H1 (cell line): ENCODE measurements at regions not wholly inside any gene's neighbourhood (a gene's known extent, or its start where the extent isn't known, plus 50 kb on each side); places are given as distances from the start of the nearest gene placed in this dataset.

ENCODE experiments used
- CTCF ChIA-PET: fragments of 300-600 bp; sonication (Branson Sonifier 250); formaldehyde crosslinking; loops from one replicate; lab custom pipeline; 2021; ENCODE audit not compliant: partially characterized antibody; lab: Charles Lee
- POLR2A ChIA-PET: fragments of 300-600 bp; sonication (Branson Sonifier 250); formaldehyde crosslinking; loops from one replicate; lab custom pipeline; 2021; ENCODE audit warnings: inconsistent platforms; ENCODE audit not compliant: partially characterized antibody; lab: Charles Lee
- DNase-seq, 2 experiments: peaks; one replicate each; pipeline versions ENCODE4 v3.0.0 to v3.0.0-alpha.2; 2010 to 2022; ENCODE audit warnings: low spot score in 2 of 2, low read depth in 1 of 2, mixed read lengths in 1 of 2
- FAIRE-seq: peaks from 2 replicates; lab custom pipeline; 2011; peaks lifted over from hg19 to GRCh38; lab: Jason Lieb, UNC
- H2AFZ ChIP-seq: 2 replicates; pipeline ENCODE4 v1.8.1; 2012; ENCODE audit warnings: low read length, inconsistent platforms
- H2AK5ac ChIP-seq: 2 replicates; pipeline ENCODE4 v1.6.1; 2013; ENCODE audit warnings: low read depth, low read length
- H2BK120ac ChIP-seq: replicated peaks from 2 replicates; pipeline ENCODE3; 2013; ENCODE audit warnings: low read depth, low read length, inconsistent platforms
- H2BK12ac ChIP-seq: 2 replicates; pipeline ENCODE4 v1.6.1; 2013; ENCODE audit warnings: low read depth, low read length
- H2BK15ac ChIP-seq: 2 replicates; pipeline ENCODE4 v1.6.1; 2013; ENCODE audit warnings: low read length
- H2BK20ac ChIP-seq: 2 replicates; pipeline ENCODE4 v1.6.1; 2013; ENCODE audit warnings: low read length
- H2BK5ac ChIP-seq: 2 replicates; pipeline ENCODE4 v1.6.1; 2013; ENCODE audit warnings: low read depth, low read length
- H3K14ac ChIP-seq: 2 replicates; pipeline ENCODE4 v1.6.1; 2013; ENCODE audit warnings: inconsistent platforms; ENCODE audit not compliant: insufficient read length
- H3K18ac ChIP-seq: 2 replicates; pipeline ENCODE4 v1.6.1; 2013; ENCODE audit warnings: low read length; ENCODE audit errors: extremely low read depth
- H3K23ac ChIP-seq: 2 replicates; pipeline ENCODE4 v1.6.1; 2013; ENCODE audit warnings: inconsistent platforms; ENCODE audit not compliant: insufficient read length
- H3K23me2 ChIP-seq: 2 replicates; pipeline ENCODE4 v1.6.1; 2013; ENCODE audit warnings: low read depth, low read length
- H3K27ac ChIP-seq: 2 replicates; pipeline ENCODE4 v1.6.1; 2011; ENCODE audit warnings: low read depth, low read length, inconsistent platforms
- H3K27me3 ChIP-seq, 4 experiments: replicated peaks in 1 of 4; 1 replicate in 1 of 4; 2 replicates in 3 of 4; pipeline versions ENCODE4 v1.6.1 to v1.8.1; 2011 to 2013; ENCODE audit warnings: low read length in 3 of 4, mild to moderate bottlenecking in 3 of 4, inconsistent platforms in 2 of 4, mixed read lengths in 2 of 4, moderate library complexity in 1 of 4; ENCODE audit not compliant: control insufficient read depth in 3 of 4, insufficient read depth in 3 of 4; ENCODE audit errors: extremely low read depth in 1 of 4
- H3K36me3 ChIP-seq, 4 experiments: 2 replicates each; pipeline versions ENCODE4 v1.6.1 to v1.8.1; 2011 to 2013; ENCODE audit warnings: mild to moderate bottlenecking in 4 of 4, low read length in 3 of 4, moderate library complexity in 2 of 4, control low read depth in 1 of 4, inconsistent platforms in 1 of 4; ENCODE audit not compliant: insufficient read depth in 4 of 4, control insufficient read depth in 2 of 4
- H3K4ac ChIP-seq: replicated peaks from 2 replicates; pipeline ENCODE3; 2013; ENCODE audit warnings: low read length, low read depth, mixed read lengths, inconsistent platforms; ENCODE audit not compliant: insufficient read length
- H3K4me1 ChIP-seq, 4 experiments: replicated peaks in 1 of 4; 1 replicate in 1 of 4; 2 replicates in 3 of 4; pipeline versions ENCODE4 v1.6.1 to v1.8.1; 2011 to 2013; ENCODE audit warnings: low read length in 3 of 4, inconsistent platforms in 2 of 4, mixed read lengths in 1 of 4; ENCODE audit not compliant: insufficient read depth in 4 of 4, control insufficient read depth in 3 of 4
- H3K4me2 ChIP-seq, 2 experiments: 2 replicates each; pipeline versions ENCODE4 v1.6.1 to v1.8.1; 2011 to 2013; ENCODE audit warnings: low read depth in 2 of 2, low read length in 2 of 2, control low read depth in 1 of 2, inconsistent platforms in 1 of 2, mild to moderate bottlenecking in 1 of 2; ENCODE audit not compliant: insufficient read depth in 1 of 2
- H3K4me3 ChIP-seq, 4 experiments: fragments of 200-600, 300-600 bp in 1 of 4; sonication (generic), shearing (Covaris generic), sonication (Bioruptor Twin) in 1 of 4; 2 replicates each; pipeline versions ENCODE4 v1.5.1 to v1.8.1; 2011 to 2016; ENCODE audit warnings: low read length in 4 of 4, low read depth in 3 of 4, control low read depth in 2 of 4, inconsistent platforms in 2 of 4, mild to moderate bottlenecking in 2 of 4, mixed read lengths in 1 of 4, moderate library complexity in 1 of 4; ENCODE audit not compliant: insufficient read depth in 2 of 4; ENCODE audit errors: extremely low read depth in 1 of 4
- H3K56ac ChIP-seq: replicated peaks from 2 replicates; pipeline ENCODE3; 2013; ENCODE audit warnings: low read depth, mild to moderate bottlenecking, mixed read lengths, low read length, inconsistent platforms; ENCODE audit not compliant: insufficient read length
- H3K79me1 ChIP-seq: 2 replicates; pipeline ENCODE4 v1.6.1; 2013; ENCODE audit warnings: low read depth, low read length, control low read depth
- H3K79me2 ChIP-seq, 2 experiments: 2 replicates each; pipeline versions ENCODE4 v1.6.1 to v1.8.1; 2012 to 2013; ENCODE audit warnings: low read length in 2 of 2, mild to moderate bottlenecking in 2 of 2, inconsistent platforms in 1 of 2; ENCODE audit not compliant: insufficient read depth in 2 of 2, control insufficient read depth in 1 of 2
- H3K9ac ChIP-seq, 4 experiments: replicated peaks in 1 of 4; 1 replicate in 1 of 4; 2 replicates in 3 of 4; pipeline versions ENCODE4 v1.6.1 to v1.8.1; 2011 to 2013; ENCODE audit warnings: low read depth in 3 of 4, low read length in 3 of 4, control low read depth in 2 of 4, mild to moderate bottlenecking in 2 of 4, moderate library complexity in 2 of 4, inconsistent platforms in 1 of 4; ENCODE audit errors: extremely low read depth in 1 of 4
- H3K9me3 ChIP-seq, 2 experiments: 2 replicates each; pipeline versions ENCODE4 v1.6.1 to v1.8.1; 2012 to 2013; ENCODE audit warnings: mild to moderate bottlenecking in 2 of 2, moderate library complexity in 2 of 2, control low read depth in 1 of 2, inconsistent platforms in 1 of 2, low read depth in 1 of 2, low read length in 1 of 2, mixed read lengths in 1 of 2; ENCODE audit not compliant: insufficient read depth in 2 of 2
- H4K20me1 ChIP-seq, 2 experiments: replicated peaks in 1 of 2; 2 replicates each; pipeline versions ENCODE3 to v1.8.1; 2011 to 2013; ENCODE audit warnings: inconsistent platforms in 2 of 2, low read length in 2 of 2, mild to moderate bottlenecking in 1 of 2; ENCODE audit not compliant: insufficient read depth in 2 of 2, control insufficient read depth in 1 of 2
- H4K5ac ChIP-seq: 2 replicates; pipeline ENCODE4 v1.6.1; 2013; ENCODE audit warnings: low read length, low read depth, mixed read lengths, inconsistent platforms; ENCODE audit not compliant: insufficient read length
- H4K8ac ChIP-seq: 2 replicates; pipeline ENCODE4 v1.8.0; 2013; ENCODE audit warnings: mild to moderate bottlenecking, moderate library complexity, low read length, inconsistent platforms; ENCODE audit not compliant: insufficient read depth; ENCODE audit errors: extremely low read depth
- H4K91ac ChIP-seq: replicated peaks from 2 replicates; pipeline ENCODE3; 2013; ENCODE audit warnings: low read length, mixed read lengths, inconsistent platforms; ENCODE audit not compliant: insufficient read length
- BACH1 ChIP-seq: IDR thresholded peaks from 2 replicates; pipeline ENCODE4 v1.6.1; 2012; ENCODE audit warnings: low read length, improper control_type of control experiment
- CEBPB ChIP-seq: IDR thresholded peaks from 2 replicates; pipeline ENCODE4 v1.6.1; 2012; ENCODE audit warnings: low read depth, low read length
- CHD1 ChIP-seq: IDR thresholded peaks from 2 replicates; pipeline ENCODE4 v1.6.1; 2012; ENCODE audit warnings: low read depth, low read length, improper control_type of control experiment
- EZH2 ChIP-seq: fragments of 200-600 bp; sonication (generic); IDR thresholded peaks from 2 replicates; pipeline ENCODE4 v1.7.1; 2012; ENCODE audit warnings: low read depth, mild to moderate bottlenecking, moderate library complexity, low read length, inconsistent platforms; ENCODE audit not compliant: severe bottlenecking
- MAFK ChIP-seq: IDR thresholded peaks from 2 replicates; pipeline ENCODE4 v1.6.1; 2012; ENCODE audit warnings: low read depth, mild to moderate bottlenecking, improper control_type of control experiment, low read length
- POU5F1 ChIP-seq: IDR thresholded peaks from 2 replicates; pipeline ENCODE4 v1.6.1; 2011; ENCODE audit warnings: low read depth, mild to moderate bottlenecking, low read length, moderate library complexity
- RBBP5 ChIP-seq: IDR thresholded peaks from 2 replicates; pipeline ENCODE4 v1.7.1; 2012; ENCODE audit warnings: low read depth, mild to moderate bottlenecking, inconsistent platforms, low read length, moderate library complexity, borderline replicate concordance
- RFX5 ChIP-seq: IDR thresholded peaks from 2 replicates; pipeline ENCODE4 v1.6.1; 2011; ENCODE audit warnings: low read depth, low read length, improper control_type of control experiment, borderline replicate concordance
- RXRA ChIP-seq: IDR thresholded peaks from 2 replicates; pipeline ENCODE4 v1.6.1; 2011; ENCODE audit warnings: low read depth, mild to moderate bottlenecking, low read length, moderate library complexity; ENCODE audit not compliant: insufficient read depth
- TAF1 ChIP-seq: IDR thresholded peaks from 2 replicates; pipeline ENCODE4 v1.6.1; 2011; ENCODE audit warnings: mild to moderate bottlenecking, low read depth, low read length
- TCF12 ChIP-seq: IDR thresholded peaks from 2 replicates; pipeline ENCODE4 v1.6.1; 2011; ENCODE audit warnings: low read depth, mild to moderate bottlenecking, low read length

- Histone ChIP-seq H3K4ac (no peak overlapping the region), H3K79me2 (no peaks in the 10 kb centered on the region), H4K91ac (no peak overlapping the region), H3K56ac (no peak overlapping the region), H2BK5ac (no peak overlapping the region), H3K27ac (no peak overlapping the region), H3K14ac (no peak overlapping the region), H3K4me1 (peaks cover 0 to 7% (median 1%) of the 10 kb centered on the region in 4 experiments; a peak in 1 of 7 replicates), H3K9me3 (no peaks in the 10 kb centered on the region), H3K4me3 (no peak overlapping the region), H3K18ac (no peak overlapping the region), H2AK5ac (no peak overlapping the region), H3K9ac (no peak overlapping the region), H2BK20ac (no peak overlapping the region), H2BK120ac (no peak overlapping the region), H3K79me1 (no peaks in the 10 kb centered on the region), H3K23me2 (no peaks in the 10 kb centered on the region), H4K5ac (no peak overlapping the region), H4K8ac (no peak overlapping the region), H4K20me1 (no peaks in the 10 kb centered on the region), H2AFZ (no peak overlapping the region), H3K4me2 (no peak overlapping the region), H3K23ac (no peak overlapping the region), H2BK12ac (no peak overlapping the region), H3K27me3 (no peaks in the 10 kb centered on the region), H3K36me3 (no peaks in the 10 kb centered on the region), H2BK15ac (no peak overlapping the region)
- FAIRE-seq = no peak
- ChIA-PET POLR2A (no interaction called here), CTCF (no interaction called here)
- no peak for DNase-seq
- no peak for TF ChIP-seq POU5F1
- TF ChIP-seq RXRA = no peak
- TF ChIP-seq EZH2 = no peak
- no peak for TF ChIP-seq RFX5
- no peak for TF ChIP-seq TCF12
- no peak for TF ChIP-seq TAF1
- TF ChIP-seq RBBP5 = no peak
- TF ChIP-seq MAFK = no peak
- no peak for TF ChIP-seq BACH1
- no peak for TF ChIP-seq CEBPB
- TF ChIP-seq CHD1 = no peak
These were observed 411.5 kb downstream of the NFIB start for GRCh38 chr9:13902286-13903066.
